OCI-LY3 (cell line): ENCODE measurements at regions not wholly inside any gene's neighbourhood (a gene's known extent, or its start where the extent isn't known, plus 50 kb on each side); places are given as distances from the start of the nearest gene placed in this dataset.
"Not testable (repeated sequence)": the region's sequence is repeated elsewhere in the genome, so short reads cannot be mapped to it uniquely, and the experiment has no call there.

Experiments
- H2AFZ ChIP-seq: fragments of 200-600, 300-600 bp; shearing (Covaris generic); 2 replicates; pipeline ENCODE4 v1.6.0; 2014; ENCODE audit warnings: antibody characterized with exemption, low read depth, low read length
- H3K27ac ChIP-seq: fragments of 200-600, 300-600 bp; sonication (generic); 2 replicates; pipeline ENCODE4 v1.5.1; 2014; ENCODE audit warnings: mild to moderate bottlenecking, low read length, moderate library complexity, mixed read lengths
- H3K27me3 ChIP-seq: fragments of 200-600, 300-600 bp; sonication (generic); 2 replicates; pipeline ENCODE4 v1.6.1; 2014; ENCODE audit warnings: low read depth, low read length, mixed read lengths
- H3K36me3 ChIP-seq: fragments of 200-600, 300-600 bp; sonication (generic); replicated peaks from 2 replicates; pipeline ENCODE3; 2014; ENCODE audit warnings: low read depth, low read length, mixed read lengths
- H3K4me1 ChIP-seq: fragments of 300-600, 200-600 bp; sonication (generic); 2 replicates; pipeline ENCODE4 v1.6.1; 2014; ENCODE audit warnings: low read length, mixed read lengths
- H3K4me2 ChIP-seq: fragments of 200-600, 300-600 bp; sonication (generic); 2 replicates; pipeline ENCODE4 v1.6.1; 2014; ENCODE audit warnings: low read length, mixed read lengths
- H3K4me3 ChIP-seq: fragments of 300-600, 200-600 bp; sonication (generic); 2 replicates; pipeline ENCODE4 v1.5.1; 2014; ENCODE audit warnings: antibody characterized with exemption, mild to moderate bottlenecking, low read length, moderate library complexity
- H3K79me2 ChIP-seq: fragments of 300-600, 200-600 bp; shearing (Covaris generic); 2 replicates; pipeline ENCODE4 v1.6.1; 2014; ENCODE audit warnings: mild to moderate bottlenecking, low read length, mixed read lengths
- H3K9ac ChIP-seq: fragments of 300-600, 200-600 bp; shearing (Covaris generic); 2 replicates; pipeline ENCODE4 v1.6.0; 2014; ENCODE audit warnings: mild to moderate bottlenecking, low read length, moderate library complexity
- H3K9me3 ChIP-seq: fragments of 200-600, 300-600 bp; shearing (Covaris generic); 2 replicates; pipeline ENCODE4 v1.6.1; 2014; ENCODE audit warnings: low read length, mixed read lengths; ENCODE audit not compliant: insufficient read depth
- H4K20me1 ChIP-seq: fragments of 200-600, 300-600 bp; sonication (generic); 2 replicates; pipeline ENCODE4 v1.6.1; 2016; ENCODE audit warnings: low read length, mixed read lengths; ENCODE audit not compliant: insufficient read depth
- CTCF ChIP-seq: fragments of 200-600, 300-600 bp; sonication (generic); IDR thresholded peaks from 2 replicates; pipeline ENCODE4 v1.5.1; 2014; ENCODE audit warnings: antibody characterized with exemption, low read length, low read depth
- EZH2phosphoT487 ChIP-seq: fragments of 200-600 bp; shearing (Covaris generic); IDR thresholded peaks from 2 replicates; pipeline ENCODE4 v1.6.1; 2018; ENCODE audit warnings: antibody characterized with exemption, mixed run types, low read depth

GRCh38 chr16:65559846-65560245, 438.0 kb upstream of the CDH11 start:
- Histone ChIP-seq H3K36me3 (no peaks in the 10 kb centered on the region), H3K79me2 (no peaks in the 10 kb centered on the region), H3K9ac (no peak overlapping the region), H3K4me2 (no peak overlapping the region), H3K9me3 (no peaks in the 10 kb centered on the region), H3K27ac (no peak overlapping the region), H3K27me3 (no peaks in the 10 kb centered on the region), H4K20me1 (no peaks in the 10 kb centered on the region), H3K4me3 (no peak overlapping the region), H3K4me1 (no peaks in the 10 kb centered on the region), H2AFZ (no peak overlapping the region)
- TF ChIP-seq EZH2phosphoT487, result no peak
- TF ChIP-seq CTCF, result no peak

GRCh38 chr16:65549689-65550088, 427.8 kb upstream of the CDH11 start:
- not testable (repeated sequence) for H4K20me1 ChIP-seq, H3K4me3 ChIP-seq, H3K9me3 ChIP-seq, H3K9ac ChIP-seq, H3K4me2 ChIP-seq, H3K4me1 ChIP-seq, H2AFZ ChIP-seq, H3K27ac ChIP-seq, H3K27me3 ChIP-seq, H3K36me3 ChIP-seq, H3K79me2 ChIP-seq

- no peak overlapping the region for H3K4me2 ChIP-seq
- no peaks in the 10 kb centered on the region for H4K20me1 ChIP-seq
- no peak overlapping the region for H3K27ac ChIP-seq
- TF ChIP-seq EZH2phosphoT487, result no peak
- TF ChIP-seq CTCF, result no peak
- H3K36me3 ChIP-seq, result no peaks in the 10 kb centered on the region
- no peaks in the 10 kb centered on the region for H3K27me3 ChIP-seq
- no peak overlapping the region for H3K4me3 ChIP-seq
- H3K4me1 ChIP-seq, result no peaks in the 10 kb centered on the region
- H3K9ac ChIP-seq, result no peak overlapping the region
- H3K79me2 ChIP-seq, result no peaks in the 10 kb centered on the region
- no peak overlapping the region for H2AFZ ChIP-seq
- no peaks in the 10 kb centered on the region for H3K9me3 ChIP-seq
These were observed 426.6 kb upstream of the CDH11 start for GRCh38 chr16:65548470-65548869.

GRCh38 chr16:65547772-65548446, 426.0 kb upstream of the CDH11 start:
- Histone ChIP-seq H3K36me3 (no peaks in the 10 kb centered on the region), H3K4me3 (no peak overlapping the region), H3K79me2 (no peaks in the 10 kb centered on the region), H3K9me3 (no peaks in the 10 kb centered on the region), H3K4me2 (no peak overlapping the region), H3K4me1 (no peaks in the 10 kb centered on the region), H2AFZ (no peak overlapping the region), H4K20me1 (no peaks in the 10 kb centered on the region), H3K27me3 (no peaks in the 10 kb centered on the region), H3K27ac (no peak overlapping the region), H3K9ac (no peak overlapping the region)
- TF ChIP-seq EZH2phosphoT487 (no peak), CTCF (no peak)
